ENCODE measurements at regions not wholly inside any gene's neighbourhood (a gene's known extent, or its start where the extent isn't known, plus 50 kb on each side); places are given as distances from the start of the nearest gene placed in this dataset.

GRCh38 chr11:116375221-116375620, 397.6 kb downstream of the BUD13 start:
- H3K27me3 ChIP-seq (ENCODE audit: control insufficient read depth in 2 of 2, insufficient read depth in 2 of 2, low read length in 2 of 2), result no peaks in the 10 kb centered on the region
- no peak overlapping the region for H3K4me2 ChIP-seq (replicated peaks; ENCODE audit: extremely low read depth, low read length, poor library complexity, severe bottlenecking)
- Mint-ChIP-seq H3K27me3 (ENCODE audit: low read depth in 3 of 3) (peaks cover 4 to 10% (median 8%) of the 10 kb centered on the region in 3 donors), H3K36me3 (no peaks in the 10 kb centered on the region), H3K9me3 (peaks cover 0 to 4% (median 0%) of the 10 kb centered on the region in 7 donors), H3K4me1 (no peaks in the 10 kb centered on the region), H3K27ac (no peak overlapping the region), H3K4me3 (no peak overlapping the region)
- intact Hi-C loops (cut with micrococcal nuclease), result no loop called here
- no peak overlapping the region for H3K4me3 ChIP-seq (replicated peaks in 1 of 3; ENCODE audit: low read depth in 2 of 3, low read length in 3 of 3)
- H4K20me1 ChIP-seq (ENCODE audit: insufficient read depth, low read length), result no peaks in the 10 kb centered on the region
- no peaks in the 10 kb centered on the region for H3K36me3 ChIP-seq (replicated peaks in 1 of 2; ENCODE audit: control insufficient read depth in 1 of 2, insufficient read depth in 2 of 2, low read length in 2 of 2)
- H2AFZ ChIP-seq (ENCODE audit: insufficient read depth, low read depth, low read length, poor library complexity, severe bottlenecking), result no peak overlapping the region
- no peak overlapping the region for H3K27ac ChIP-seq (ENCODE audit: low read depth in 1 of 2, low read length in 2 of 2)
- DNase-seq, result no peak
- no peak overlapping the region for H3K9ac ChIP-seq (ENCODE audit: insufficient read depth, low read length, poor library complexity, severe bottlenecking)
- TF ChIP-seq CTCF (IDR thresholded peaks at IDR 0.05), result no peak
- no peaks in the 10 kb centered on the region for H3K9me3 ChIP-seq (replicated peaks in 1 of 2; ENCODE audit: control insufficient read depth in 1 of 2, insufficient read depth in 1 of 2, low read length in 2 of 2)
- no peaks in the 10 kb centered on the region for H3K79me2 ChIP-seq (ENCODE audit: insufficient read depth, low read length)
- no peaks in the 10 kb centered on the region for H3K4me1 ChIP-seq (ENCODE audit: control insufficient read depth in 1 of 2, insufficient read depth in 2 of 2, low read length in 2 of 2)
- no CpG with 5 or more reads among the region's 1 CpG for WGBS (ENCODE audit: insufficient coverage)

GRCh38 chr11:116374085-116374484, 398.7 kb downstream of the BUD13 start:
- Histone ChIP-seq H3K4me2 (replicated peaks; ENCODE audit: extremely low read depth, low read length, poor library complexity, severe bottlenecking) (no peak overlapping the region), H3K79me2 (ENCODE audit: insufficient read depth, low read length) (no peaks in the 10 kb centered on the region), H3K9me3 (replicated peaks in 1 of 2; ENCODE audit: control insufficient read depth in 1 of 2, insufficient read depth in 1 of 2, low read length in 2 of 2) (no peaks in the 10 kb centered on the region), H2AFZ (ENCODE audit: insufficient read depth, low read depth, low read length, poor library complexity, severe bottlenecking) (no peak overlapping the region), H3K27ac (ENCODE audit: low read depth in 1 of 2, low read length in 2 of 2) (no peak overlapping the region), H3K9ac (ENCODE audit: insufficient read depth, low read length, poor library complexity, severe bottlenecking) (no peak overlapping the region), H4K20me1 (ENCODE audit: insufficient read depth, low read length) (no peaks in the 10 kb centered on the region), H3K4me1 (ENCODE audit: control insufficient read depth in 1 of 2, insufficient read depth in 2 of 2, low read length in 2 of 2) (no peaks in the 10 kb centered on the region), H3K27me3 (ENCODE audit: control insufficient read depth in 2 of 2, insufficient read depth in 2 of 2, low read length in 2 of 2) (no peaks in the 10 kb centered on the region), H3K4me3 (replicated peaks in 1 of 3; ENCODE audit: low read depth in 2 of 3, low read length in 3 of 3) (no peak overlapping the region), H3K36me3 (replicated peaks in 1 of 2; ENCODE audit: control insufficient read depth in 1 of 2, insufficient read depth in 2 of 2, low read length in 2 of 2) (no peaks in the 10 kb centered on the region)
- no peak for DNase-seq
- H3K36me3 Mint-ChIP-seq, result no peaks in the 10 kb centered on the region
- H3K9me3 Mint-ChIP-seq, result peaks cover 0 to 4% (median 0%) of the 10 kb centered on the region in 7 donors
- no peak overlapping the region for H3K4me3 Mint-ChIP-seq
- H3K4me1 Mint-ChIP-seq, result no peaks in the 10 kb centered on the region
- no peak for TF ChIP-seq CTCF (IDR thresholded peaks at IDR 0.05)
- WGBS (ENCODE audit: insufficient coverage), result 100% methylated on average over 1 of the region's 1 CpG
- intact Hi-C loops (cut with micrococcal nuclease), result no loop called here
- H3K27ac Mint-ChIP-seq, result no peak overlapping the region
- peaks cover 5 to 8% (median 7%) of the 10 kb centered on the region in 3 donors for H3K27me3 Mint-ChIP-seq (ENCODE audit: low read depth in 3 of 3)

Data from CD14-positive monocyte (primary cell).